CD14-positive monocyte (primary cell): ENCODE measurements at regions not wholly inside any gene's neighbourhood (a gene's known extent, or its start where the extent isn't known, plus 50 kb on each side); places are given as distances from the start of the nearest gene placed in this dataset.
"Not testable (repeated sequence)": the region's sequence is repeated elsewhere in the genome, so short reads cannot be mapped to it uniquely, and the experiment has no call there.

Experiments used
- DNase-seq, 3 donors: peaks; one replicate each; pipeline ENCODE4 v3.0.0-alpha.2; 2011 to 2022
- H2AFZ ChIP-seq: 2 replicates; pipeline ENCODE4 v1.6.0; 2012; ENCODE audit warnings: mild to moderate bottlenecking, low read depth, low read length, inconsistent platforms; ENCODE audit not compliant: insufficient read depth, poor library complexity, severe bottlenecking
- H3K27ac ChIP-seq, 2 donors: 1 replicate in 1 of 2; 2 replicates in 1 of 2; pipeline ENCODE4 v1.5.1; 2012 to 2013; ENCODE audit warnings: low read length in 2 of 2, control low read depth in 1 of 2, inconsistent platforms in 1 of 2, low read depth in 1 of 2, mild to moderate bottlenecking in 1 of 2
- H3K27me3 ChIP-seq, 2 donors: one replicate each; pipeline versions ENCODE4 v1.6.0 to v1.6.1; 2011 to 2013; ENCODE audit warnings: low read length in 2 of 2; ENCODE audit not compliant: control insufficient read depth in 2 of 2, insufficient read depth in 2 of 2
- H3K36me3 ChIP-seq, 2 donors: replicated peaks in 1 of 2; 1 replicate in 1 of 2; 2 replicates in 1 of 2; pipeline versions ENCODE4 v1.5.1 to v1.6.1; 2012 to 2013; ENCODE audit warnings: low read length in 2 of 2, control low read depth in 1 of 2, inconsistent platforms in 1 of 2, mild to moderate bottlenecking in 1 of 2; ENCODE audit not compliant: insufficient read depth in 2 of 2, control insufficient read depth in 1 of 2
- H3K4me1 ChIP-seq, 2 donors: 1 replicate in 1 of 2; 2 replicates in 1 of 2; pipeline versions ENCODE4 v1.5.1 to v1.6.1; 2012 to 2013; ENCODE audit warnings: low read length in 2 of 2, control low read depth in 1 of 2, inconsistent platforms in 1 of 2, mild to moderate bottlenecking in 1 of 2, moderate library complexity in 1 of 2; ENCODE audit not compliant: insufficient read depth in 2 of 2, control insufficient read depth in 1 of 2
- H3K4me2 ChIP-seq: replicated peaks from 2 replicates; pipeline ENCODE3; 2012; ENCODE audit warnings: low read length, moderate library complexity, mild to moderate bottlenecking; ENCODE audit not compliant: poor library complexity, severe bottlenecking; ENCODE audit errors: extremely low read depth
- H3K4me3 ChIP-seq, 3 experiments: fragments of 200-600 bp in 1 of 3; sonication (generic) in 1 of 3; replicated peaks in 1 of 3; 1 replicate in 2 of 3; 2 replicates in 1 of 3; pipeline ENCODE4 v1.5.1; 2011 to 2013; ENCODE audit warnings: low read length in 3 of 3, mild to moderate bottlenecking in 3 of 3, control low read depth in 2 of 3, low read depth in 2 of 3, inconsistent platforms in 1 of 3, moderate library complexity in 1 of 3
- H3K79me2 ChIP-seq: 2 replicates; pipeline ENCODE4 v1.6.0; 2012; ENCODE audit warnings: mild to moderate bottlenecking, control low read depth, inconsistent platforms, low read length, moderate library complexity; ENCODE audit not compliant: insufficient read depth
- H3K9ac ChIP-seq: 2 replicates; pipeline ENCODE4 v1.6.0; 2017; ENCODE audit warnings: low read length, mild to moderate bottlenecking; ENCODE audit not compliant: insufficient read depth, poor library complexity, severe bottlenecking
- H3K9me3 ChIP-seq, 2 donors: replicated peaks in 1 of 2; 1 replicate in 1 of 2; 2 replicates in 1 of 2; pipeline versions ENCODE4 v1.5.1 to v1.6.1; 2012 to 2013; ENCODE audit warnings: low read length in 2 of 2, control low read depth in 1 of 2; ENCODE audit not compliant: control insufficient read depth in 1 of 2, insufficient read depth in 1 of 2
- H4K20me1 ChIP-seq: 2 replicates; pipeline ENCODE4 v1.6.0; 2012; ENCODE audit warnings: mild to moderate bottlenecking, low read length, control low read depth, moderate library complexity; ENCODE audit not compliant: insufficient read depth
- H3K27ac Mint-ChIP-seq, 7 donors: one replicate each; pipeline ENCODE4 v1.8.0; 2020; ENCODE audit warnings: mild to moderate bottlenecking in 7 of 7, mixed read lengths in 7 of 7, moderate library complexity in 6 of 7, inconsistent platforms in 2 of 7
- H3K27me3 Mint-ChIP-seq, 3 donors: one replicate each; pipeline ENCODE4 v1.8.0; 2021 to 2022; ENCODE audit warnings: low read depth in 3 of 3, mild to moderate bottlenecking in 3 of 3, mixed read lengths in 3 of 3, moderate library complexity in 3 of 3, inconsistent platforms in 1 of 3
- H3K36me3 Mint-ChIP-seq, 2 donors: one replicate each; pipeline ENCODE4 v1.8.0; 2020; ENCODE audit warnings: mixed read lengths in 2 of 2, inconsistent platforms in 1 of 2, mild to moderate bottlenecking in 1 of 2
- H3K4me1 Mint-ChIP-seq: one replicate; pipeline ENCODE4 v1.8.0; 2020; ENCODE audit warnings: mild to moderate bottlenecking, mixed read lengths
- H3K4me3 Mint-ChIP-seq, 2 donors: one replicate each; pipeline ENCODE4 v1.8.0; 2020; ENCODE audit warnings: mild to moderate bottlenecking in 2 of 2, mixed read lengths in 2 of 2, moderate library complexity in 1 of 2
- H3K9me3 Mint-ChIP-seq, 7 donors: one replicate each; pipeline ENCODE4 v1.8.0; 2020 to 2022; ENCODE audit warnings: mixed read lengths in 7 of 7, mild to moderate bottlenecking in 6 of 7, moderate library complexity in 6 of 7, inconsistent platforms in 2 of 7
- CTCF ChIP-seq: fragments of 200-600 bp; IDR thresholded peaks from one replicate; pipeline ENCODE4 v1.8.0; 2022; ENCODE audit warnings: antibody characterized with exemption, mild to moderate bottlenecking
- WGBS: methylation state at CpG from one replicate; pipeline ENCODE4 v1.1.5; 2013; ENCODE audit warnings: missing lambda C conversion rate; ENCODE audit not compliant: insufficient coverage; 5-methylcytosine and 5-hydroxymethylcytosine counted together
- intact Hi-C, 2 donors: fragments of 100-400 bp; cut with micrococcal nuclease; formaldehyde crosslinking; loops; one replicate each; pipeline versions ENCODE4 v1.15.0 to v1.15.1; 2023

GRCh38 chr2:153532140-153532539, 53.6 kb upstream of the RPRM start:
- no peaks in the 10 kb centered on the region for H3K79me2 ChIP-seq
- H3K4me2 ChIP-seq: no peak overlapping the region
- H4K20me1 ChIP-seq: no peaks in the 10 kb centered on the region
- Mint-ChIP-seq H3K27me3 (peaks cover 1 to 2% (median 2%) of the 10 kb centered on the region in 3 donors), H3K36me3 (no peaks in the 10 kb centered on the region), H3K4me3 (no peak overlapping the region), H3K9me3 (peaks cover 0 to 4% (median 2%) of the 10 kb centered on the region in 7 donors), H3K27ac (no peak overlapping the region), H3K4me1 (no peaks in the 10 kb centered on the region)
- intact Hi-C loops: no loop called here
- no peak for TF ChIP-seq CTCF
- no peak overlapping the region for H3K4me3 ChIP-seq
- no peaks in the 10 kb centered on the region for H3K9me3 ChIP-seq
- H2AFZ ChIP-seq: no peak overlapping the region
- H3K36me3 ChIP-seq: no peaks in the 10 kb centered on the region
- DNase-seq: no peak
- WGBS: 94% methylated on average over 2 of the region's 3 CpGs
- H3K27me3 ChIP-seq: no peaks in the 10 kb centered on the region
- H3K4me1 ChIP-seq: no peaks in the 10 kb centered on the region
- H3K9ac ChIP-seq: no peak overlapping the region
- no peak overlapping the region for H3K27ac ChIP-seq

GRCh38 chr2:153533803-153534202, 55.2 kb upstream of the RPRM start:
- H4K20me1 ChIP-seq, H3K36me3 ChIP-seq, H3K4me1 Mint-ChIP-seq, H3K9me3 Mint-ChIP-seq, H3K36me3 Mint-ChIP-seq, H3K27me3 ChIP-seq, H3K27me3 Mint-ChIP-seq, DNase-seq, H2AFZ ChIP-seq, H3K4me1 ChIP-seq, intact Hi-C loops, H3K27ac Mint-ChIP-seq, H3K9me3 ChIP-seq, H3K9ac ChIP-seq, H3K4me2 ChIP-seq, H3K4me3 ChIP-seq, H3K27ac ChIP-seq, H3K79me2 ChIP-seq: not testable (repeated sequence)
- H3K4me3 Mint-ChIP-seq: peak overlapping the region in 1 of 2 donors; percentile 16
- 90% methylated on average over 2 of the region's 4 CpGs for WGBS

GRCh38 chr2:153534590-153534989, 56.0 kb upstream of the RPRM start:
- H3K36me3 ChIP-seq, H3K4me3 ChIP-seq, H2AFZ ChIP-seq, H3K9me3 Mint-ChIP-seq, DNase-seq, H3K79me2 ChIP-seq, H3K4me2 ChIP-seq, H3K4me1 ChIP-seq, H3K27ac Mint-ChIP-seq, intact Hi-C loops, H3K27me3 Mint-ChIP-seq, H4K20me1 ChIP-seq, H3K9ac ChIP-seq, H3K9me3 ChIP-seq, H3K36me3 Mint-ChIP-seq, H3K4me1 Mint-ChIP-seq, H3K27ac ChIP-seq, H3K27me3 ChIP-seq, H3K4me3 Mint-ChIP-seq: not testable (repeated sequence)
- 83% methylated on average over 3 of the region's 7 CpGs for WGBS
